ENCODE measurements at regions not wholly inside any gene's neighbourhood (a gene's known extent, or its start where the extent isn't known, plus 50 kb on each side); places are given as distances from the start of the nearest gene placed in this dataset.
"Not testable (repeated sequence)": the region's sequence is repeated elsewhere in the genome, so short reads cannot be mapped to it uniquely, and the experiment has no call there.

GRCh38 chr7:80082213-80082612, 52.4 kb upstream of the GNAI1 start:
- DNase-seq = no peak

- no peak for DNase-seq
Measured at GRCh38 chr7:80078886-80079285, 55.7 kb upstream of the GNAI1 start.

- no peak for DNase-seq
Measured at GRCh38 chr7:80078159-80078731, 56.4 kb upstream of the GNAI1 start.

GRCh38 chr7:80070391-80070790, 64.2 kb upstream of the GNAI1 start:
- no peak for DNase-seq

GRCh38 chr7:80066639-80067038, 68.0 kb upstream of the GNAI1 start:
- DNase-seq = no peak

GRCh38 chr7:80063834-80064233, 70.8 kb upstream of the GNAI1 start:
- DNase-seq = no peak

GRCh38 chr7:80060218-80060806, 74.3 kb upstream of the GNAI1 start:
- DNase-seq = no peak

- no peak for DNase-seq
Measured at GRCh38 chr7:80057488-80057887, 77.1 kb upstream of the GNAI1 start.

GRCh38 chr7:80054356-80054755, 80.3 kb upstream of the GNAI1 start:
- DNase-seq = no peak

GRCh38 chr7:80053124-80053523, 81.5 kb upstream of the GNAI1 start:
- DNase-seq = no peak

GRCh38 chr7:80047856-80048459, 86.7 kb upstream of the GNAI1 start:
- DNase-seq = no peak

GRCh38 chr7:80047032-80047431, 87.6 kb upstream of the GNAI1 start:
- no peak for DNase-seq

GRCh38 chr7:80044796-80045195, 89.8 kb upstream of the GNAI1 start:
- DNase-seq = no peak

GRCh38 chr7:80040752-80041151, 93.9 kb upstream of the GNAI1 start:
- no peak for DNase-seq

GRCh38 chr7:80040335-80040734, 94.3 kb upstream of the GNAI1 start:
- no peak for DNase-seq

GRCh38 chr7:80039251-80039884, 95.3 kb upstream of the GNAI1 start:
- DNase-seq = no peak

GRCh38 chr7:80037689-80038088, 96.9 kb upstream of the GNAI1 start:
- no peak for DNase-seq

GRCh38 chr7:80036107-80036506, 98.5 kb upstream of the GNAI1 start:
- DNase-seq = no peak

- DNase-seq = no peak
Measured at GRCh38 chr7:80028717-80029116, 105.9 kb upstream of the GNAI1 start.

- no peak for DNase-seq
Measured at GRCh38 chr7:80027611-80028173, 106.9 kb upstream of the GNAI1 start.

GRCh38 chr7:80026766-80027165, 107.9 kb upstream of the GNAI1 start:
- DNase-seq = no peak

- DNase-seq = not testable (repeated sequence)
Measured at GRCh38 chr7:80020277-80020676, 114.4 kb upstream of the GNAI1 start.

- not testable (repeated sequence) for DNase-seq
Measured at GRCh38 chr7:80019809-80020207, 114.8 kb upstream of the GNAI1 start.
